ENCODE measurements at regions not wholly inside any gene's neighbourhood (a gene's known extent, or its start where the extent isn't known, plus 50 kb on each side); places are given as distances from the start of the nearest gene placed in this dataset.

DNA sequence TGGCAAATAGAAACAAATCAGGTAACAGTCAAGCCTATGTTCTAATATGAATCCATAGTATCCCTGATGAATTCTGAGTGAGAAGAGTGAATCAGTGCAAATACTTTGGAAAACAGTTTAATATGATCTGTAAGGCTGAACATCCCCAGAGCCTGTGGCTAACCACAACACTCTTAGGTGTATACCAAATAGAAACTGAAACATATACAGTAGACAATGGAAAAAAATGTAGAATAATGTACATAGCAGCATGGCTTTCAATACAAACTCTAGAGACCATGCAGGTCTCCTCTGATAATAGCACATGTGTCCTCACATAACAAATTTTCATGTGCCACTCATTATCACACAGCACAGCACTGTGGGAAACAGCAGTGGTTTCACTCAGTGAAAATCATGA, 513.6 kb downstream of the CDY2B start:
- Mint-ChIP-seq H3K9me3 (no peaks in the 10 kb centered on the region), H3K36me3 (ENCODE audit: low read depth) (no peaks in the 10 kb centered on the region), H3K4me3 (no peak overlapping the region), H3K27me3 (ENCODE audit: low read depth) (no peaks in the 10 kb centered on the region), H3K27ac (no peak overlapping the region), H3K4me1 (ENCODE audit: low read depth) (no peaks in the 10 kb centered on the region)
- DNase-seq (ENCODE audit: low spot score): no peak

DNA sequence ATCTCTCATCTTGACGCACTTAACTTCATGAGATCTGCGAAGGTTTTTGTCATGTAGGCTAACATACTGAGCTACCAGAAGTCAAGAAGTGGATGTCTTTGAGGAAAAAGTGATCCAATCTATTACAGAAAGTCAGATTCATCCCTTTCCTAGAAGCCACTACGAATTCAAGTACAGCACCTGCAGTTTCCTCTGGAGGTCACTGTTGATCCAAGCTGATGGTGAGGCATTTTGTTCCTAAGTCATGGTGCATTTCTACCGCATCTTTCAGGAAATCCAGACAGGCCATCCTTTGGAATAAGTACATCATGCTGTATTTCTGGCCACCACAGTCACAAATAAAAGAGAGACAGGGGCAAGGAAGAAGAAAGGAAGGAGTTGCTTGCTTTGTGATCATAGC, 541.0 kb downstream of the CDY2B start:
- DNase-seq (ENCODE audit: low spot score): no peak
- no peaks in the 10 kb centered on the region for H3K4me1 Mint-ChIP-seq (ENCODE audit: low read depth)
- no peak overlapping the region for H3K27ac Mint-ChIP-seq
- H3K36me3 Mint-ChIP-seq (ENCODE audit: low read depth): no peaks in the 10 kb centered on the region
- no peaks in the 10 kb centered on the region for H3K27me3 Mint-ChIP-seq (ENCODE audit: low read depth)
- no peak overlapping the region for H3K4me3 Mint-ChIP-seq
- peaks cover 16% of the 10 kb centered on the region for H3K9me3 Mint-ChIP-seq

DNA sequence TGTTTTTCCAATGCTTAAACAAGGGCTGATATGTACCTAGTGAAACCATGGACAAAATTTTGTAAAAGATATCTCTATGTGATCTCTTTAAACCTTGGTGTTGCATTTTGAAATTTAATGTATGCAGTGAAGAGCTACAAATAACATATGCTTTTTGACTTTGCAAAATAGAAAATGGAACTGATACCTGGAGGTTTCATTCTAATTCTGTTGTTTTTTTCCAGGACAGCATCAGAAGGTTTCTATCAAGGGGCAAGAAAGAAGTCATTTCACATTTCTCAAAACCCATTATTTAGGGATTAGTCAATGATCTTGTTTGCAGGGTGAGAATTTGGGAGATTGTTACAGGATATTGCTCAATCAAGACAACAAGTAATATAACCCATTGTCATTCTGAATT, 549.3 kb downstream of the CDY2B start:
- H3K4me1 Mint-ChIP-seq (ENCODE audit: low read depth): no peaks in the 10 kb centered on the region
- H3K36me3 Mint-ChIP-seq (ENCODE audit: low read depth): no peaks in the 10 kb centered on the region
- H3K9me3 Mint-ChIP-seq: no peaks in the 10 kb centered on the region
- DNase-seq (ENCODE audit: low spot score): no peak
- no peak overlapping the region for H3K27ac Mint-ChIP-seq
- no peaks in the 10 kb centered on the region for H3K27me3 Mint-ChIP-seq (ENCODE audit: low read depth)
- H3K4me3 Mint-ChIP-seq: no peak overlapping the region

DNA sequence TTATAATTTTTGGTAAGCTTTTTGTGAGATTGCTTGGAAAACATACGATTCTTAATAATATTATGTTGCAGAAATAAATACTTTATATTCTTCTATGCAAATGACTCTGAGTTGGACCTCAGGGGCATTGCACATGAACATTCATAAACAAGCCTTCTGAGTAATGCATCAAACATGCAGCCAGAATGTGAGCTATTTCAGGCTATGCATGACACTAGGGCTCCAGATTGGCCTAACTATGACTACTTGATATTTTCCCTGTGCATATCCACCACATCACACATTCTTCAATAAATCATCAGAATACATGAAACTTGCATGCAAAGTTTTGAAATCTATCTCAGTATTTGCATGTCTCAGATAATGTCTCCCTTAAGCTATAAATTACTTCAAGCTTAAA, 560.1 kb downstream of the CDY2B start:
- no peaks in the 10 kb centered on the region for H3K9me3 Mint-ChIP-seq
- no peaks in the 10 kb centered on the region for H3K4me1 Mint-ChIP-seq (ENCODE audit: low read depth)
- H3K27me3 Mint-ChIP-seq (ENCODE audit: low read depth): no peaks in the 10 kb centered on the region
- H3K4me3 Mint-ChIP-seq: no peak overlapping the region
- DNase-seq (ENCODE audit: low spot score): no peak
- H3K27ac Mint-ChIP-seq: no peak overlapping the region
- no peaks in the 10 kb centered on the region for H3K36me3 Mint-ChIP-seq (ENCODE audit: low read depth)

DNA sequence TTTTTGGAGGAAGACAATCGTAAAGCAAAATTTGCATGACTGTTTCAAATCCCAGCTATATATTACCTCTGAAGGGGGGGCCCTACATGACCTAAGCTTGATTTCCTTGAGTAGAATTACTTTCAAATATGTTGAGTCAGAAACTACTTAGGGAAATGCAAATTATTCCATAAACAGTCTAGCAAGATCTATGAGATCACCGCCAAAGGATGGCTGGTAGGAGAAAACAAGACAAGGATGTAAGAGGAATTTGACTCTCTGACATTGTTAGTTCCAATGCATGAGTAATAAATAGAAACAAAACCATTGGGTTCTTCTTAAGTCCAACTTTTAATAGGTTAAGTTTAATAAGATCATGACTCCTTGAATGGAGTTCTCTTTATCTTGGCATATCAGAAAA, 561.4 kb downstream of the CDY2B start:
- no peaks in the 10 kb centered on the region for H3K27me3 Mint-ChIP-seq (ENCODE audit: low read depth)
- no peak overlapping the region for H3K4me3 Mint-ChIP-seq
- no peaks in the 10 kb centered on the region for H3K4me1 Mint-ChIP-seq (ENCODE audit: low read depth)
- H3K9me3 Mint-ChIP-seq: no peaks in the 10 kb centered on the region
- no peak for DNase-seq (ENCODE audit: low spot score)
- no peaks in the 10 kb centered on the region for H3K36me3 Mint-ChIP-seq (ENCODE audit: low read depth)
- no peak overlapping the region for H3K27ac Mint-ChIP-seq

DNA sequence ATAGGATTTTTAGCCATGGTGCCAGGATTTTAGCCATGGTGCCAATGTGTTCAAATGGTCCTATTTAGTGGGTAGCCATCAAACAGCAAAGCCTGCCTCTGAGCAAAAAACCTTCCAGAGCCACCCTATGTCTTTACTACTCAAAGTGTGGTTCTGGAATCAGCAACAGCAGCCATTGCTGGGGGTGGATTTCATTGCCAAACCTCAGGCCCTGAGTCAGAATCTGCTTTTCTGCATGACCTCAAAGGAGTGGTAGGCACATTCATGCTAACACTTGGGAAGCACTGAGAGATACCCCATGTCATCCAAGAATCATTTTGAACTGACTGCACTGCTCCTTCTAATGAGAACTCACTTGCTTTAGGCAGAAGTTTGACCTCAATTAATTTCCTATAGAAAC, 603.0 kb downstream of the CDY2B start:
- DNase-seq (ENCODE audit: low spot score): peak; percentile 3
- Mint-ChIP-seq H3K36me3 (ENCODE audit: low read depth) (no peaks in the 10 kb centered on the region), H3K4me3 (no peak overlapping the region), H3K27ac (no peak overlapping the region), H3K4me1 (ENCODE audit: low read depth) (no peaks in the 10 kb centered on the region), H3K27me3 (ENCODE audit: low read depth) (no peaks in the 10 kb centered on the region), H3K9me3 (no peaks in the 10 kb centered on the region)

DNA sequence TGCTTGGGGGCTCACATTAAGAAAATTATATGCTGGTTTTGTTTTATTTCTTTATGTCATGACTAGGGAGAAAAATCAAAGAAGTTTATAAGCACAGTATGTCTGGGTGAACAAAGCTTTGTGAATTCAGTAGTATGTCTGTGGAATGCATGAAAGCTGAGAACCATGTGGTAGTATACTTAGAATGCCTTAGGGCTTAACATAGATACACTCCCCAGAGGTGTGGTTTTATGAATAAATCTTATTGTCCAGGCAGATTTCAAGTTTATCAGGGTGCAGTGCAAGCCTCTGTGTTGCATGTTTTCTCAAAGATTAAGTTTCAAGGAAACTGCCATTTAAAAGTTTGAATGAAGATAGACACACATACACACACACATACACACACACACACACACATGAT, 620.5 kb downstream of the CDY2B start:
- Mint-ChIP-seq H3K36me3 (ENCODE audit: low read depth) (no peaks in the 10 kb centered on the region), H3K4me1 (ENCODE audit: low read depth) (no peaks in the 10 kb centered on the region)

DNA sequence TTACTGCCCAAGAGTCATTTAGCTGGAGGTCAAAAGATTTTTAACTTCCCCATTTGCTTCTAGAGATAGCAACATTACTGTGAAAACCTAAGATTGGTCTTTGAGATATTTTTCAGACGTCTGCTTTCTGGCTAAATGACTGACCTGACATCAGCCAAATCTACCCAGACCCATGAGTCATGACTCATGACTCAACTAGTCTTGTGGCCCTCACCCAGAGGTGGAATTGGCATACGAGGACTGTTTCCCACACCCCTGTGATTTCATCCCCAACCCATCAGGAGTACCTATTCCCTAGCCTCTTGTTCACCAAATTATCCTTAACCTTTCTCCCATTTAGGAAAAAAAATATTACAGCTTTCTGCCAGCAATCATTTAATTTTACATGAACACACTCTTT, 641.6 kb downstream of the CDY2B start:
- Mint-ChIP-seq H3K36me3 (ENCODE audit: low read depth) (no peaks in the 10 kb centered on the region), H3K4me3 (no peak overlapping the region), H3K27me3 (ENCODE audit: low read depth) (no peaks in the 10 kb centered on the region), H3K4me1 (ENCODE audit: low read depth) (no peaks in the 10 kb centered on the region), H3K9me3 (peaks cover 20% of the 10 kb centered on the region), H3K27ac (no peak overlapping the region)
- DNase-seq (ENCODE audit: low spot score): no peak

More for the DNA sequence above, 620.5 kb downstream of the CDY2B start:
- no peak for DNase-seq (ENCODE audit: low spot score)
- H3K27me3 Mint-ChIP-seq (ENCODE audit: low read depth): no peaks in the 10 kb centered on the region
- peaks cover 6% of the 10 kb centered on the region for H3K9me3 Mint-ChIP-seq
- H3K27ac Mint-ChIP-seq: no peak overlapping the region
- H3K4me3 Mint-ChIP-seq: no peak overlapping the region

DNA sequence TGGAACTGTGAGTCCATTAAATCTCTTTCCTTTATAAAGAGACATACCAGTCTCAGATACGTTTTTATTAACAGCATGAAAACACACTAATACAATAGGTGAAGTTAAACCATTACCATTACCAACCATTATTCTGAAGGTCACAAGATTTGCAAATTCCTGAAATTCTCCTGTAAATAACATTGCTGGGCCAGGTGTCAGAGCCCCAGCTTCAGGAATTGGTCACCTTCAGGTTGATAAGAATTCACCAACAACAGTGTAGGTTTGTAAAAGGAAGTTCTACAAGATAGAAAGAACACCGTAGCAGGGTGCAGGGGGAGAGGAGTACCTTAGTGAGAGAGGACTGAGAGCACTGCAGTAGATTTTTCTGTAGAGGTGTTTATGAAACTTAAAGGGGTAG, 644.3 kb downstream of the CDY2B start:
- Mint-ChIP-seq H3K4me1 (ENCODE audit: low read depth) (no peaks in the 10 kb centered on the region), H3K36me3 (ENCODE audit: low read depth) (no peaks in the 10 kb centered on the region), H3K4me3 (no peak overlapping the region), H3K27me3 (ENCODE audit: low read depth) (no peaks in the 10 kb centered on the region), H3K27ac (no peak overlapping the region), H3K9me3 (peaks cover 10% of the 10 kb centered on the region)
- DNase-seq (ENCODE audit: low spot score): no peak

DNA sequence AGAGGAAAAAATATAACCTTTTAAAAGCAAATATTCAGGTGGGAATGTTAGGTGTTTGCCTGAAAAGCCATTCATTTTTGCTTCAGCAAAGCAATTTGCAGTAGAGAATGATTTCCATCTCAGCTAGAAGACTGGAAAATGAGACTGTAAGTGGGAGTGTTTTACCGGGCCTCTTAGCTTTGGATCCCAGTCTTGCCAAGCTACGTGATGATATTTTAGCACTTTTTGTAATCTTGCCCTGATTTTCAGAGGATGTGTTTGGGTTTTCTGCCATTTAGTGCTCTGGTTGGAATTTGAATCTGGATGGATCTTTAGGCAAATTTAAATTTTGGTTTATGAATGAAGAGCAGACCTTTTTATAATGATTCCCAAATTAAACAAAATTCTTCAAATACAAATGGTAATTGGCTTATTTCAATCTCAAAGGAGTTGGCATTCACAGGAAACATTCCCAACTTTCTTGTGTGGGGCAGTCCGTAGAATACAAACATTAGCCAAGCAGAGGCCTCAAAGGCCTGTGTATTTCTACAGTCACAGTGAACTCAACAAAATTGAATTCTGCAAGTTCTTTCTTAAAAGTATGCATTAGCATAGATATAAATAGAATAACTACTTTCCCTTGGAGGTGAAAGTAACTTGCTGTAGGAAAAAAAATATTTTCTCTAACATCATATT, 646.4 kb downstream of the CDY2B start:
- H3K27me3 Mint-ChIP-seq (ENCODE audit: low read depth): no peaks in the 10 kb centered on the region
- no peaks in the 10 kb centered on the region for H3K4me1 Mint-ChIP-seq (ENCODE audit: low read depth)
- no peak for DNase-seq (ENCODE audit: low spot score)
- H3K36me3 Mint-ChIP-seq (ENCODE audit: low read depth): no peaks in the 10 kb centered on the region
- peaks cover 10% of the 10 kb centered on the region for H3K9me3 Mint-ChIP-seq
- no peak overlapping the region for H3K4me3 Mint-ChIP-seq
- no peak overlapping the region for H3K27ac Mint-ChIP-seq

DNA sequence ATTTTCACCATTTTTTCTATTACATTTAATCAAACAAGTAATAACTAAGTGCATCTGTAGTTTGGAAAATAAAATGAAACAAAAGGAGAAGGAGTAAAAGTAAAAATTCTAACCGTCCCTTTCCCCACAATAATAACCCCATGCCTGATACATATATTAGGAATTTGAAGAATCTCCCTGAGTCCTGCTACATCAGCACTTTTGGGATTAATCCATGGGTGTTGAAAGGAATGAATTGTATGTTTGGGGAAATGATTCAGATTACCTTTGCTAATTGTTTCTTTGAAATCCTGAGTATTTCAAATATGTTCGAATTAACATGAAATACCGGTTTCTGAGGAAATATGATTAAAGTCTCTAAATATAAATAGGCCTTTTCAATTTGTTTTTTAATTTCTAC, 648.0 kb downstream of the CDY2B start:
- Mint-ChIP-seq H3K27ac (no peak overlapping the region), H3K9me3 (peaks cover 8% of the 10 kb centered on the region), H3K4me1 (ENCODE audit: low read depth) (no peaks in the 10 kb centered on the region), H3K4me3 (no peak overlapping the region), H3K36me3 (ENCODE audit: low read depth) (no peaks in the 10 kb centered on the region), H3K27me3 (ENCODE audit: low read depth) (no peaks in the 10 kb centered on the region)
- no peak for DNase-seq (ENCODE audit: low spot score)

DNA sequence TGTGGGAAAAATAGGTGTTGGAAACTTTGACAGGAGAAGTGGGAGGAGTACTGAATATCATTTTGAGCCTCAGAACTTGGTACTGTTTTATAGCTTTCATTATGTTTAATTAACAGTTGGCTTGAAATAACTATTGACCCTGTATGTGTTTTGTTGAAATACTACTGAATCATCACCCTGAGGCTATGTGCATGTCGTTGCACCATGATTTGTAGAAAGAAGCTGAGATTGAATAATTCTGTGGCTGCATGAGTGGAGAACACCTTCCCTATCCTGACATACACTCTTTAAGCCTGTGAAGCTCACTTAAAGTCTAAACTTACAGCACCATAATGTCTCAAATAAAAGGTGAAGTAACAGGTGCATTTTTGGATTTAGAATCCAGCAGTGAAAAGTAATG, 656.5 kb downstream of the CDY2B start:
- no peaks in the 10 kb centered on the region for H3K27me3 Mint-ChIP-seq (ENCODE audit: low read depth)
- no peaks in the 10 kb centered on the region for H3K4me1 Mint-ChIP-seq (ENCODE audit: low read depth)
- DNase-seq (ENCODE audit: low spot score): no peak
- no peak overlapping the region for H3K27ac Mint-ChIP-seq
- no peak overlapping the region for H3K4me3 Mint-ChIP-seq
- H3K9me3 Mint-ChIP-seq: no peaks in the 10 kb centered on the region
- H3K36me3 Mint-ChIP-seq (ENCODE audit: low read depth): no peaks in the 10 kb centered on the region

DNA sequence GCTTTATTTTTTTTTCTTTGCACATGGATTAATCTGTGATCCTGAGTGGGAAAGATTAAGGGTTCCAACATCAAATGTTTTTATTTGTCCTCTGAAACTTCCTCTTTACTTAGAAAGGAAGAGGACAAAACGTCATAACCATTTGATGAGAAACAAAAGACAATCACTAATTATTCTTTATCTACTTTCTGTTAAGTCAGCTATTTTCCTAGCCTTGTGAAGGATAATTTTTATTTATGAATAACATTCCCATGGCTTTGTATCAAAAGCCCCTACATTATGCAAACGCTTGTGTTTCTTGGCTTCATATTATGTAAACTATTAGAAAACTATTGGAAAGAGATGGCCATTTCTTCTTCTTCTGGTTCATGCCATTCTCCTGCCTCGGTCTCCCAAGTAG, 677.6 kb downstream of the CDY2B start:
- Mint-ChIP-seq H3K27ac (no peak overlapping the region), H3K36me3 (ENCODE audit: low read depth) (no peaks in the 10 kb centered on the region), H3K4me1 (ENCODE audit: low read depth) (no peaks in the 10 kb centered on the region), H3K4me3 (no peak overlapping the region), H3K27me3 (ENCODE audit: low read depth) (no peaks in the 10 kb centered on the region), H3K9me3 (peaks cover 8% of the 10 kb centered on the region)
- DNase-seq (ENCODE audit: low spot score): no peak

DNA sequence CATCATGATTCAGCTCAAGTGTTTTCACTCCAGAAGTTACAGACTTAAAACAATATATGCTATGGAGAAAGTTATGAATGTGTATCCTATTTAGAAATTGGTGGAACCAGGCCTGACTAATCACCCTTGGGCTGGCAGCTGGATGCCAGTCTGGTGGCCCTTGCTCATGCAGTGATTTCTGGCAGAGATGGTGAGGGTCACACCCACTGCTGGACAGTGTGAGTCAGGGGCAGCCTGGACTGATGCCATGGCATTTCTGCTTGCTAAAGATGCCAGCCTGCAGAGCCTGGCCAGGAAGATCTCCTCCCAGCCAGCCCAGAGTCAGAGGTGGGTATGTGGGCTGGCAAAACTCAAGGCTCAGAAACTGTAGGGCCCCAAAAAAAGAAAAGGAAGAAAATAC, 695.7 kb downstream of the CDY2B start:
- Mint-ChIP-seq H3K9me3 (peaks cover 7% of the 10 kb centered on the region), H3K27me3 (ENCODE audit: low read depth) (no peaks in the 10 kb centered on the region), H3K4me3 (no peak overlapping the region), H3K36me3 (ENCODE audit: low read depth) (no peaks in the 10 kb centered on the region), H3K27ac (no peak overlapping the region), H3K4me1 (ENCODE audit: low read depth) (no peaks in the 10 kb centered on the region)
- no peak for DNase-seq (ENCODE audit: low spot score)

DNA sequence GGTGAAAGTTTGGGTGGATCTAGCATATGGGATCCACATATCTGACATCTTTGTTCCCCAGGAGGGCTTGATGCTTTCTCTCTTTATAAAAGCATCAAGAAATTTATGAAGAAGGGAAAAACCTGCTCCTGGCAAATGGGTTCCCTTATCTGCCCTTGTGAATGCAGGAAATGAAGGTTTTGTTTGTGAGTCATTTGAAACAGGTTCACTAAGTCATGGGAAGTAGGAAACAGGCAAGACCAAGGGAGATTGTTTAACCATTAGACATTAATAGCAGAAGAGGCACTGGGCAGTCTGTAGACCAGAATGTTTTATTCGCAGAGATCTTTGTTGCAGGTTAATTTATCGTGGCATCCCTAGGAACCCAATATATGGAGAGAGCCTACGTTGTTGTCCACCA, 713.1 kb downstream of the CDY2B start:
- peaks cover 10% of the 10 kb centered on the region for H3K9me3 Mint-ChIP-seq
- no peak for DNase-seq (ENCODE audit: low spot score)
- no peak overlapping the region for H3K27ac Mint-ChIP-seq
- no peaks in the 10 kb centered on the region for H3K36me3 Mint-ChIP-seq (ENCODE audit: low read depth)
- no peaks in the 10 kb centered on the region for H3K4me1 Mint-ChIP-seq (ENCODE audit: low read depth)
- H3K4me3 Mint-ChIP-seq: no peak overlapping the region
- no peaks in the 10 kb centered on the region for H3K27me3 Mint-ChIP-seq (ENCODE audit: low read depth)
